Ovary (tissue), 3 donors: ENCODE measurements at regions not wholly inside any gene's neighbourhood (a gene's known extent, or its start where the extent isn't known, plus 50 kb on each side); places are given as distances from the start of the nearest gene placed in this dataset.

Experiments
- EP300 ChIP-seq: sonication (generic); formaldehyde crosslinking; IDR thresholded peaks from one replicate; pipeline ENCODE4 v1.6.1; 2017; ENCODE audit warnings: antibody characterized with exemption
- POLR2A ChIP-seq: fragments of 450-650 bp; IDR thresholded peaks from one replicate; pipeline ENCODE4 v1.6.1; 2017; ENCODE audit warnings: antibody characterized with exemption, mild to moderate bottlenecking, moderate library complexity
- TF ChIP-seq, protein P1 (sequence below), 3 donors: fragments of 450-650 bp in 2 of 3; fragments of 200-600 bp in 1 of 3; IDR thresholded peaks; one replicate each; pipeline versions ENCODE4 v1.5.1 to v1.8.0; 2016 to 2022; ENCODE audit warnings: antibody characterized with exemption in 3 of 3, mild to moderate bottlenecking in 1 of 3
- donor health status: DM: no; HTN: no; CAD: no.

- TF ChIP-seq, protein P1, sequence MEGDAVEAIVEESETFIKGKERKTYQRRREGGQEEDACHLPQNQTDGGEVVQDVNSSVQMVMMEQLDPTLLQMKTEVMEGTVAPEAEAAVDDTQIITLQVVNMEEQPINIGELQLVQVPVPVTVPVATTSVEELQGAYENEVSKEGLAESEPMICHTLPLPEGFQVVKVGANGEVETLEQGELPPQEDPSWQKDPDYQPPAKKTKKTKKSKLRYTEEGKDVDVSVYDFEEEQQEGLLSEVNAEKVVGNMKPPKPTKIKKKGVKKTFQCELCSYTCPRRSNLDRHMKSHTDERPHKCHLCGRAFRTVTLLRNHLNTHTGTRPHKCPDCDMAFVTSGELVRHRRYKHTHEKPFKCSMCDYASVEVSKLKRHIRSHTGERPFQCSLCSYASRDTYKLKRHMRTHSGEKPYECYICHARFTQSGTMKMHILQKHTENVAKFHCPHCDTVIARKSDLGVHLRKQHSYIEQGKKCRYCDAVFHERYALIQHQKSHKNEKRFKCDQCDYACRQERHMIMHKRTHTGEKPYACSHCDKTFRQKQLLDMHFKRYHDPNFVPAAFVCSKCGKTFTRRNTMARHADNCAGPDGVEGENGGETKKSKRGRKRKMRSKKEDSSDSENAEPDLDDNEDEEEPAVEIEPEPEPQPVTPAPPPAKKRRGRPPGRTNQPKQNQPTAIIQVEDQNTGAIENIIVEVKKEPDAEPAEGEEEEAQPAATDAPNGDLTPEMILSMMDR (IDR thresholded peaks at IDR 0.05) = no peak
- no peak for TF ChIP-seq POLR2A
- no peak for TF ChIP-seq EP300
These were observed 100.3 kb downstream of the DNAJB9 start for GRCh38 chr7:108669958-108670357.
